Brain microvascular endothelial cell (primary cell): ENCODE measurements at regions not wholly inside any gene's neighbourhood (a gene's known extent, or its start where the extent isn't known, plus 50 kb on each side); places are given as distances from the start of the nearest gene placed in this dataset.
"Not testable (repeated sequence)": the region's sequence is repeated elsewhere in the genome, so short reads cannot be mapped to it uniquely, and the experiment has no call there.

Source experiments
- DNase-seq: peaks from one replicate; pipeline ENCODE4 v3.0.0-alpha.2; 2020
- H3K27ac ChIP-seq: fragments of 250-450 bp; sonication (Bioruptor Pico); 2 replicates; pipeline ENCODE4 v1.5.1; 2020; ENCODE audit warnings: mild to moderate bottlenecking, moderate library complexity
- H3K27me3 ChIP-seq: fragments of 250-450 bp; sonication (Bioruptor Pico); replicated peaks from 2 replicates; pipeline ENCODE4 v1.5.1; 2020; ENCODE audit warnings: mild to moderate bottlenecking
- H3K36me3 ChIP-seq: fragments of 250-450 bp; sonication (Bioruptor Pico); replicated peaks from 2 replicates; pipeline ENCODE4 v1.5.1; 2020; ENCODE audit warnings: mild to moderate bottlenecking
- H3K4me3 ChIP-seq: 2 replicates; pipeline ENCODE4 v1.5.1; 2011; ENCODE audit warnings: low read depth, mild to moderate bottlenecking, control low read depth, low read length, moderate library complexity
- CTCF ChIP-seq: IDR thresholded peaks from 2 replicates; pipeline ENCODE4 v1.5.1; 2011; ENCODE audit warnings: low read depth, mild to moderate bottlenecking, moderate library complexity, low read length, control low read depth, inconsistent platforms; ENCODE audit errors: missing control alignments
- in situ Hi-C: cut with HindIII; loops from 2 replicates; pipeline ENCODE4 v1.10.0; 2017; ENCODE audit warnings: low sequenced_read_pairs, low pct_ligation_motif_present

GRCh38 chr18:14964406-14964805 lies 216.4 kb downstream of the ANKRD30B start:
- Histone ChIP-seq H3K4me3 (no peak overlapping the region), H3K27ac (no peak overlapping the region), H3K36me3 (no peaks in the 10 kb centered on the region), H3K27me3 (no peaks in the 10 kb centered on the region)
- TF ChIP-seq CTCF = no peak
- no peak for DNase-seq
- in situ Hi-C loops = no loop called here

GRCh38 chr18:14964976-14965375 lies 217.0 kb downstream of the ANKRD30B start:
- in situ Hi-C loops, H3K27ac ChIP-seq, H3K4me3 ChIP-seq, H3K27me3 ChIP-seq, H3K36me3 ChIP-seq, DNase-seq: not testable (repeated sequence)

DNA sequence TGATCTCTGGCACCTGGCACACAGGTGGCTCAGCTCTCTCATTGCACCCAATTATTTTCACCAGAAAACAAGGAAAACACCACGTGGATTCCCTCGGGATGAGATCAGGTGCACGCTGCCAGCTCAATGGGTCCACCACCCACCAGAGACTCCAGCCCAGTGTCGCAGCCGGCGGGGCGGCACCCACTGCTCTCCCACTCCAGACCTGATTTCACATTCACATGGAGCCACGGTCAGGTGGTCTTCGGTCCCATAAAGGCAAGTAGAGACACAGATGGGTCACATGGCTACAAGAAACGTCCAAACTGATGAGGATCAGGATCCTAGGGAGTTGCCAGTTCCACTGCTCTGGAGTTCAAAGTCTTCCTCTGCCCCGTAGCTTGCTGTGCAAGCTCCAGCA lies 217.6 kb downstream of the ANKRD30B start:
- no peaks in the 10 kb centered on the region for H3K27me3 ChIP-seq
- H3K36me3 ChIP-seq = no peaks in the 10 kb centered on the region
- H3K4me3 ChIP-seq = no peak overlapping the region
- DNase-seq = no peak
- H3K27ac ChIP-seq = no peak overlapping the region
- in situ Hi-C loops = no loop called here
- no peak for TF ChIP-seq CTCF

DNA sequence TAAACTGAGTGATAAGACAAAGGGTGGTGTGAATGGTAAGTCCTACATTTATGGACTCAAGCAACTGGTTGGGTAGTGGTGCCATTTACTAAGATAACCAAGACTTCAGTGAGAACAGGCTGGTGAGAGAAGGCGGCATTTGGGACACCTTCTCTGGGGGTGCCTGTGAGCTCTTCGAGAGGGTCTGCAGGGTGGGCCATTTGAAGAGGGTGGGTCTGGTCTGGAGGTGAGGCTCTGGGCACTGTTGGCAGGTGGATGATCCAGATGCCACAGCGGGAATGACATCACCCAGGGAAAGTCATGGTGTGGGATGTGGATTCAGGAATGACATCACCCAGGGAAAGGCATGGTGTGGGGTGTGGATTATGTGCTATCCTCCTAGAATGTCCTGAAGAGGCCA lies 219.3 kb downstream of the ANKRD30B start:
- H3K4me3 ChIP-seq, H3K27ac ChIP-seq, H3K36me3 ChIP-seq, H3K27me3 ChIP-seq, DNase-seq, in situ Hi-C loops: not testable (repeated sequence)

DNA sequence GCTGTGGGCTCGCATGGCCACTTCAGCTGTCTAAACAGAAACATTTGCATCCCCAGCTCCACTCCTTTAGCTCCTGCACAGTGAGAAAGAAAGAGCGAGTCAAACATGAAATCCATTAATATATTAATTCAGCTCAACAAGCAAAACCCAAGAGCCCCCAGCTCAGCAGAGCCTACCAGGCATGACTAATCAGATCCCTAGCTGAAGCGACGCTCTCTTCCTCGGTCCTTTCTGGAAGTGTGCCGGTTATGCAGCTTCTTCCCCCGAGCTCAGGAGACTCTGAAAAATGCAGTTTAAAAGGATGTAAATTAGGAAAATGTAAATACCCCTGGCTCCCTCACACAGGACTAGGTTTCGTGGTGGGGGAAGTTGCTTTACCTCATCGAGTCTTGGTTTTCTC lies 221.5 kb downstream of the ANKRD30B start:
- no peak for DNase-seq
- H3K36me3 ChIP-seq = no peaks in the 10 kb centered on the region
- TF ChIP-seq CTCF = no peak
- no peaks in the 10 kb centered on the region for H3K27me3 ChIP-seq
- no peak overlapping the region for H3K4me3 ChIP-seq
- in situ Hi-C loops = no loop called here
- no peak overlapping the region for H3K27ac ChIP-seq

- Histone ChIP-seq H3K36me3 (no peaks in the 10 kb centered on the region), H3K4me3 (no peak overlapping the region), H3K27me3 (no peaks in the 10 kb centered on the region), H3K27ac (no peak overlapping the region)
- no peak for TF ChIP-seq CTCF
- in situ Hi-C loops = no loop called here
- no peak for DNase-seq
Measured at GRCh38 chr18:14970027-14970426, 222.1 kb downstream of the ANKRD30B start.

- in situ Hi-C loops = no loop called here
- Histone ChIP-seq H3K27me3 (no peaks in the 10 kb centered on the region), H3K27ac (no peak overlapping the region), H3K4me3 (no peak overlapping the region), H3K36me3 (no peaks in the 10 kb centered on the region)
- TF ChIP-seq CTCF = no peak
- DNase-seq = no peak
Measured at GRCh38 chr18:14971461-14972185, 223.7 kb downstream of the ANKRD30B start.

DNA sequence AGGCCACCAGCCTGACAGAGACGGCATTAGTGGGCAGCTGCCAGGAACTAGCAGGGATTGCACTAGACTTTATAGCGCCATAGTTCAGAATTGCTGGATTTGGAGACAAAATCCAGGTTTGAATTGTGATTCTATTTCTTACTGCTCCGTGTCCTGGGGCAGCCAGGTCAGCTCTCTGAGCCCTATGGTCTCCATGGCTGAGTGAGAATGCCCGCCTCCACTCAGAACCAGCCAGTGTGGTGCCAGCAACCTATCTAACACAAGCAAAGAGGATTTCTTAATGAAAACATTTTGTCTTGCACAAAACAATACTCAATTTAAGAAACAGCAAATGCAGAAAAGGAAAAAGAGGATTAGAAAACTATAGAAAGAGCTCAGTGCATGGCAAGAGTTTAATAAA lies 225.4 kb downstream of the ANKRD30B start:
- H3K27me3 ChIP-seq, H3K4me3 ChIP-seq, DNase-seq, H3K36me3 ChIP-seq, in situ Hi-C loops, H3K27ac ChIP-seq: not testable (repeated sequence)
